ENCODE measurements at regions not wholly inside any gene's neighbourhood (a gene's known extent, or its start where the extent isn't known, plus 50 kb on each side); places are given as distances from the start of the nearest gene placed in this dataset.

DNA sequence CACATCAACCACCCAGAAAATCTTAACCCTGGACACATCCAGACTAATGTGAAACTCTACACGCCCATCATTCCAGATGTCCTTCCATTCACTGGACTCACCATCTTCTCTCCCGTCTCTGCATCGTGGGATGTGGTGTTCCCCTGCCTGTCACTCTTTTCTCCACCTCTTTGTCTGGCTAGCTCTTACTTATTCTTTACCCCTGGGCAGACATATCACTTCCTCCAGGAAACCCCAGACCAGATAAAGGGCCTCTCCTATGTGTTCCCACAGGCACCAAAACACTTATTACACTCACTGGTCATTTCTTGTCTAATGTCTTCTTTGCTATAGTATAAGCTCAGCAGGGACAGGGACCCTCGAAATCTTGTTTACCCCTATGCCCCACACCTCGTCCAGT, 109.3 kb upstream of the IPO5 start:
- FAIRE-seq (no peak), ATAC-seq (no peak), DNase-seq (ENCODE audit: low read depth, low spot score) (no peak)
- Histone ChIP-seq H3K4me1 (ENCODE audit: control insufficient read depth, insufficient read depth, low read length) (no peaks in the 10 kb centered on the region), H3K9me3 (replicated peaks; ENCODE audit: control insufficient read depth, insufficient read depth, low read length) (no peaks in the 10 kb centered on the region), H3K4me2 (ENCODE audit: control insufficient read depth, insufficient read depth) (no peak overlapping the region), H3K4me3 (no peak overlapping the region), H3K79me2 (ENCODE audit: control insufficient read depth, insufficient read depth, low read length) (no peaks in the 10 kb centered on the region), H4K20me1 (ENCODE audit: control insufficient read depth, insufficient read depth) (no peaks in the 10 kb centered on the region), H3K27ac (ENCODE audit: control insufficient read depth, insufficient read depth) (no peak overlapping the region), H3K36me3 (ENCODE audit: control insufficient read depth in 2 of 2, insufficient read depth in 2 of 2, low read length in 1 of 2) (no peaks in the 10 kb centered on the region), H3K27me3 (replicated peaks in 1 of 2; ENCODE audit: control insufficient read depth in 2 of 2, insufficient read depth in 2 of 2, low read length in 1 of 2) (no peaks in the 10 kb centered on the region), H3K9ac (ENCODE audit: control insufficient read depth, insufficient read depth, low read length) (no peak overlapping the region), H2AFZ (ENCODE audit: control insufficient read depth, low read depth, low read length) (no peak overlapping the region)
- CTCF ChIA-PET, result interaction anchor here (1.1 to 1.3 kb wide), 2 partner anchors 11 to 12 kb away, joined by 3 to 5 read pairs; no protein-coding TSS in a partner anchor
- POLR2A ChIA-PET, result interaction anchor here (0.6 kb wide), 1 partner anchor 933 kb away, joined by 6 read pairs; no protein-coding TSS in a partner anchor
- under 1% methylated on average over 5 of the region's 5 CpGs for WGBS (ENCODE audit: insufficient coverage, insufficient replicate concordance, low lambda C conversion rate, missing lambda C conversion rate)
- TF ChIP-seq PKNOX1 (IDR thresholded peaks at IDR 0.05) (peak; percentile 40), SMC3 (IDR thresholded peaks at IDR 0.05; ENCODE audit: borderline replicate concordance, low read length) (no peak)
- TF ChIP-seq, protein P1, sequence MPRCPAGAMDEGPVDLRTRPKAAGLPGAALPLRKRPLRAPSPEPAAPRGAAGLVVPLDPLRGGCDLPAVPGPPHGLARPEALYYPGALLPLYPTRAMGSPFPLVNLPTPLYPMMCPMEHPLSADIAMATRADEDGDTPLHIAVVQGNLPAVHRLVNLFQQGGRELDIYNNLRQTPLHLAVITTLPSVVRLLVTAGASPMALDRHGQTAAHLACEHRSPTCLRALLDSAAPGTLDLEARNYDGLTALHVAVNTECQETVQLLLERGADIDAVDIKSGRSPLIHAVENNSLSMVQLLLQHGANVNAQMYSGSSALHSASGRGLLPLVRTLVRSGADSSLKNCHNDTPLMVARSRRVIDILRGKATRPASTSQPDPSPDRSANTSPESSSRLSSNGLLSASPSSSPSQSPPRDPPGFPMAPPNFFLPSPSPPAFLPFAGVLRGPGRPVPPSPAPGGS (IDR thresholded peaks at IDR 0.05; ENCODE audit: borderline replicate concordance, insufficient read depth, low read depth, low read length, poor library complexity, severe bottlenecking), result no peak
- intact Hi-C loops (cut with micrococcal nuclease; ENCODE audit: unreplicated experiment), result no loop called here
- SMC1A ChIA-PET (ENCODE audit: uncharacterized antibody, unreplicated experiment), result no interaction called here
- in situ Hi-C loops (cut with MboI), result no loop called here
- RAD21 ChIA-PET (ENCODE audit: unreplicated experiment), result no interaction called here
- BruUV-seq (replicated peaks), result no TSS peak

DNA sequence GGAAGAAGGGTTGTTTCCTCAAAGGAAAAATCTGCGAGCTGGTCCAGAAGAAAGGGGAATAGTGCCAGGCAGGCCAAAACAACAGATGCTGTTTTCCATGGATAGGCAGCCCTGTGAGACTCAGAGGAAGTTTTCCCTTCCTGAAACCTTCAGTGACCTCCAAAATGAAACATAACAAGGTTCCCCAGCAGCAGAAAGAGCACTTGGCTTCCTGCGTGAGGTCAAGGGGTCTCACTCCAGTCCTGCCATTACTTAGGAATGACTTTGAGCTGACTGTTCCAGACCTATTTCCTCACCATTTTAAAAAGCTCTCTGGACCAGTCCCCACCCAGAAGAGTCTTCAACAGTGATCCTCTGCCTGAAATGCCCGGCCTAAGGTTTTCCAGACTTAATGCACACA, 104.6 kb upstream of the IPO5 start:
- no peaks in the 10 kb centered on the region for H4K20me1 ChIP-seq (ENCODE audit: control insufficient read depth, insufficient read depth)
- no peak overlapping the region for H3K4me3 ChIP-seq
- no peak overlapping the region for H3K27ac ChIP-seq (ENCODE audit: control insufficient read depth, insufficient read depth)
- TF ChIP-seq EP300 (IDR thresholded peaks at IDR 0.05; ENCODE audit: borderline replicate concordance in 1 of 2, control insufficient read depth in 1 of 2, low read depth in 2 of 2, low read length in 2 of 2) (no peak), NFYA (IDR thresholded peaks at IDR 0.05; ENCODE audit: borderline replicate concordance, low read depth, low read length) (no peak), BMI1 (IDR thresholded peaks at IDR 0.05; ENCODE audit: borderline replicate concordance) (no peak)
- TF ChIP-seq, protein P2, sequence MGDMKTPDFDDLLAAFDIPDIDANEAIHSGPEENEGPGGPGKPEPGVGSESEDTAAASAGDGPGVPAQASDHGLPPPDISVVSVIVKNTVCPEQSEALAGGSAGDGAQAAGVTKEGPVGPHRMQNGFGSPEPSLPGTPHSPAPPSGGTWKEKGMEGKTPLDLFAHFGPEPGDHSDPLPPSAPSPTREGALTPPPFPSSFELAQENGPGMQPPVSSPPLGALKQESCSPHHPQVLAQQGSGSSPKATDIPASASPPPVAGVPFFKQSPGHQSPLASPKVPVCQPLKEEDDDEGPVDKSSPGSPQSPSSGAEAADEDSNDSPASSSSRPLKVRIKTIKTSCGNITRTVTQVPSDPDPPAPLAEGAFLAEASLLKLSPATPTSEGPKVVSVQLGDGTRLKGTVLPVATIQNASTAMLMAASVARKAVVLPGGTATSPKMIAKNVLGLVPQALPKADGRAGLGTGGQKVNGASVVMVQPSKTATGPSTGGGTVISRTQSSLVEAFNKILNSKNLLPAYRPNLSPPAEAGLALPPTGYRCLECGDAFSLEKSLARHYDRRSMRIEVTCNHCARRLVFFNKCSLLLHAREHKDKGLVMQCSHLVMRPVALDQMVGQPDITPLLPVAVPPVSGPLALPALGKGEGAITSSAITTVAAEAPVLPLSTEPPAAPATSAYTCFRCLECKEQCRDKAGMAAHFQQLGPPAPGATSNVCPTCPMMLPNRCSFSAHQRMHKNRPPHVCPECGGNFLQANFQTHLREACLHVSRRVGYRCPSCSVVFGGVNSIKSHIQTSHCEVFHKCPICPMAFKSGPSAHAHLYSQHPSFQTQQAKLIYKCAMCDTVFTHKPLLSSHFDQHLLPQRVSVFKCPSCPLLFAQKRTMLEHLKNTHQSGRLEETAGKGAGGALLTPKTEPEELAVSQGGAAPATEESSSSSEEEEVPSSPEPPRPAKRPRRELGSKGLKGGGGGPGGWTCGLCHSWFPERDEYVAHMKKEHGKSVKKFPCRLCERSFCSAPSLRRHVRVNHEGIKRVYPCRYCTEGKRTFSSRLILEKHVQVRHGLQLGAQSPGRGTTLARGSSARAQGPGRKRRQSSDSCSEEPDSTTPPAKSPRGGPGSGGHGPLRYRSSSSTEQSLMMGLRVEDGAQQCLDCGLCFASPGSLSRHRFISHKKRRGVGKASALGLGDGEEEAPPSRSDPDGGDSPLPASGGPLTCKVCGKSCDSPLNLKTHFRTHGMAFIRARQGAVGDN (IDR thresholded peaks at IDR 0.05), result no peak
- DNase-seq (ENCODE audit: low read depth, low spot score) (no peak), FAIRE-seq (no peak), ATAC-seq (no peak)
- whole genome bisulfite sequencing (ENCODE audit: insufficient coverage, insufficient replicate concordance, low lambda C conversion rate, missing lambda C conversion rate), result 28% methylated on average over 3 of the region's 3 CpGs
- intact Hi-C loops (cut with micrococcal nuclease; ENCODE audit: unreplicated experiment), result no loop called here
- H3K9me3 ChIP-seq (replicated peaks; ENCODE audit: control insufficient read depth, insufficient read depth, low read length), result no peaks in the 10 kb centered on the region
- H3K36me3 ChIP-seq (ENCODE audit: control insufficient read depth in 2 of 2, insufficient read depth in 2 of 2, low read length in 1 of 2), result no peaks in the 10 kb centered on the region
- in situ Hi-C loops (cut with MboI), result no loop called here
- H3K9ac ChIP-seq (ENCODE audit: control insufficient read depth, insufficient read depth, low read length), result no peak overlapping the region
- no peaks in the 10 kb centered on the region for H3K27me3 ChIP-seq (replicated peaks in 1 of 2; ENCODE audit: control insufficient read depth in 2 of 2, insufficient read depth in 2 of 2, low read length in 1 of 2)
- CTCF ChIA-PET, result interaction anchor here (1.2 kb wide), 1 partner anchor 9 kb away, joined by 3 read pairs; no protein-coding TSS in a partner anchor
- POLR2A ChIA-PET, result no interaction called here
- no peak overlapping the region for H3K4me2 ChIP-seq (ENCODE audit: control insufficient read depth, insufficient read depth)
- H3K79me2 ChIP-seq (ENCODE audit: control insufficient read depth, insufficient read depth, low read length), result no peaks in the 10 kb centered on the region
- no peaks in the 10 kb centered on the region for H3K4me1 ChIP-seq (ENCODE audit: control insufficient read depth, insufficient read depth, low read length)
- RAD21 ChIA-PET (ENCODE audit: unreplicated experiment), result no interaction called here
- SMC1A ChIA-PET (ENCODE audit: uncharacterized antibody, unreplicated experiment), result no interaction called here
- no TSS peak for BruUV-seq (replicated peaks)
- no peak overlapping the region for H2AFZ ChIP-seq (ENCODE audit: control insufficient read depth, low read depth, low read length)

All from GM12878 (cell line).